ENCODE measurements at regions not wholly inside any gene's neighbourhood (a gene's known extent, or its start where the extent isn't known, plus 50 kb on each side); places are given as distances from the start of the nearest gene placed in this dataset.
A peak's percentile ranks its signal among the peaks of the same experiment; 100 is the strongest.
"Not testable (repeated sequence)": the region's sequence is repeated elsewhere in the genome, so short reads cannot be mapped to it uniquely, and the experiment has no call there.

DNA sequence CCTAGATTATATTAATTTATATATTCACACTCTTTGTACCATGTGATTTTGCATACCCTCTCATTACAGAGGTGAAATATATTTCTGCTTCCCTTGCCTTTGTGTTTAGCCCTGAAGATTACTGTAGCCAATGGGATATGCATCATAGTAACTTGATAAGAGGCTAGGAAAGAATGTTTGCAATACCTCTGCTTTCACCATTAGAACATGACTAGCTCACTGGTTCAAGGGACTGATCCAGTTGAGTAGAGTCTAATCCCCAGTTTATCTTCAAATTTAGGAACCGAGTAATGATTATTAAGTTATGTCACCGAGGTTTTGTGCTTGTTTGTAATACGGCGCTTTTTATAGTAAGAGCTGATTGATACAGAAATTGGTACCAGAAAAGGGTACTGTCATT lies 552.6 kb upstream of the GJE1 start:
- no peak for DNase-seq (ENCODE audit: low read depth in 2 of 2)

DNA sequence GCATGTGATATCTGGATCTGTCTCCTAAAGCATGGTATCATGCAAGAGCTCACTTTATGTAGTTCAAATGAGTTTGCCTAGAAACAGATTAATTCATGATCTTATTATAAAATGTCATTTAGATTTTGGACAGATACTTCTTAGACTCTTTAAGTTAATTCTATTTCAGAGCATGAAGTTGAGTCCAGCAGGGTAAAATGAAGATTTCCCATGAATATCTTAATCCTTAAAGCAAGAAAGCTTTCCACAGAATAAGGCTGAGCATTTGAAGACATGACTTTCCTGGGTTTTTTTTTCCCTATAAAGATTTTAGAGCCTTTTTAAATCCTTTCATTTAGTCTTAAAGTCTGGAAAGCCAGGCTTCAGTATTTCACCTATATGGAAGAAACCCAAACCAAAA lies 556.0 kb upstream of the GJE1 start:
- DNase-seq (ENCODE audit: low read depth in 2 of 2) = no peak

DNA sequence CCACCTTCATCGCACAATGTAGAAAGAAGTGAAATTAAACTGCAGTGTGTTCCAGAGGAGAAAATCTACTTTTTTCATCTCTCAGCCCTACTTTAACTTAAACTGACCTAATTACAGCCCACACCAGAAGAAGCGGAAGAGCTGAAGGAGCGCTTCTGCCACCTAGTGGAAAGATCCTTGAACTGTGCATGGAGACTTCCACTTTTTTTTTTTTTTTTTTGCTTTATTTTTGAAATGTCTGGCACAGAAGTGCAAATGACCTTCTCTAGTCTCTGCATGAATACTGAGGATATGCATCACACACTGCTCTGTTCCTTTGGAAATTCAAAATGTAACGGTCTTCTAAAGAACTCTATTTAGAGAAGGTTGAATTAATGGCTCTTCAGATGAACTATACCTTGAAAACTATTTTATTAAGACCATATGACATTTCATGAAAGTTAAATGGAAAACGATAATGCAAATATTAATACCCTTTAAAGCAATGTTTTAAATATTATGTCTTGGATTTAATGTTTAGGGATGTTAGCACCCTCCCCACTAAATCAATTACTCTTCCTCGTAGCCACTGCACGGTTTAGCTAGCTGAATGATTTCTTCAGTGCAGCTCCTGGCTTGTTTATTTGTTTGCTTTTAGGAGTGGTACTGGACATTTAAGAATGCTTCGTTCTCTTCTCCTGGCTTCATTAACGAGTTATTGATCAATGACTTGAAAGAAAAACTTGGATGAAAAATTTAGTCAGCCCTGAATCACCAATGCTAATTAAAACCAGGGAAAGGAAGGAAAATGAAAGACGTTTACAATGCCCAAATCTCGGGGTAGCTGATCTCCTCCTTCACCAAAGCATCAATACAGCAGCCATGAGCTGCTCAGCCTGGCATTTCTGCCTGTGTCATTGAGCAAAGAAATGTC lies 569.6 kb upstream of the GJE1 start:
- DNase-seq (ENCODE audit: low read depth in 2 of 2) = peak; percentile 26 to 28

DNA sequence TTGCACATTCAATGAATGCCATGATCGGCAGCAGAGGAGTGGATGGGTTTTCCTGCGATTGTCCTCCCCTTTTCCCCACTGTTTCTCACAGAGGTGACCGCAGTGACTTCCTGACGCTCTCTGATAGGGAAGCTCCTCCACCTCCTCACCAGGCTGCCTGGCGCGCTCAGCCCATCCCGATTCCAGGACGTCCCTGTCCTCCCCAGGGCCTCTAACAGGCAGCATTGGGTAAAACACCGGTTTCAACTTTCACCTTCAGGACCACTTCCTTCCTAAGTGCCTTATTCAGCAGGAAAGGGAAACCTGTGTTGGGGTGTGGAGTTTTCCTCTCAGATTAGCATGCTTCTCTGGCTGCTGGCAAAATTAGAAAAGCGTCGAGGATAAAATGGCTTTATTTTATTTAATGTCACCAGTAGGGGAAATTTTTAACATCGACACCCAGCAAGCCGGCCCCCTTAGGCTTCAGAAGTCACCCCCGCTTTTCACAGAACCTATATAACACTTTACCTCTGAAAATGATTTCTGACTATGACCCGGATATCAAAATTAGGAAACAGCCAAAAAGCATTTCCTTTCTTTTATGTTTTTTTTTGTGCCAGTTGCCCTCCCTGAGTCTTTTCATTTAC lies 570.4 kb upstream of the GJE1 start:
- peak in 1 of 2 donors; percentile 13 for DNase-seq (ENCODE audit: low read depth in 2 of 2)

DNA sequence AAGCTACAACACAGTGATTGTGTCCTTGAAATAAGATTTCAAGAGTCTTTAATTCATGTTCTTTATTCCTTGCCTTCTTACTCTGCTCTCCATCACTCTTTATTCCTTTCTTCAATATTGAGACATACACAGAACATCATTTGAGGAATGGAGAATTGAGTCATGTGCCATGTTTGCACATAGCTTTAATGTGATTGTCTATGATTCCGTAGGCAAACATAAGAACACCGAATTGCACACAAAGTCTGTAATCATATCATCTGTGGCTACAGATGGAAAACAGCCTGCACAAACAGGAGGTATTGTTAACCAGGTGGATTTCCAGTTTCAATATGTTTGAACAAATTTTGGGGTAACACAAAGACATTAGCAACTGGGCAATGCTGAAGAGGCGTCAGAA lies 571.6 kb upstream of the GJE1 start:
- no peak for DNase-seq (ENCODE audit: low read depth in 2 of 2)

DNA sequence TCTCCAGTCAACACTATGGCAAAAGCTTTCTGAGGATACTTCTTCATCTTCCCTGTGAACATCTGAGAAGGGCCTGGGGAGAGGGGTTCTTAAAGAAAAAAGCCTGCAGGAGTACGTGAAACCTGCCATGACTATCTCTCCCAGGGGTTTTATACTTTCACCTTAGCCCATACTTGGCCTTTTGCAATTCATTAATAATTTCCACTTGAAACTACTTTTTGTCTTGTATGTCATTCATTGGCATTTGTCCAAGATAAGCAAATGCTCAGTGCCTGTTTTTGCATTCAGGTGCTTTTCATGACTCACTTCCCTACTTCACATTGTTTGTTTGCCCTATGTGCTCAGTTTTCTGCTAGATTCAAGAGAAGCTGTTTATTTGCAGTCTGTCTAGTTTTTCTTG lies 580.3 kb upstream of the GJE1 start:
- DNase-seq (ENCODE audit: low read depth in 2 of 2) = no peak

DNA sequence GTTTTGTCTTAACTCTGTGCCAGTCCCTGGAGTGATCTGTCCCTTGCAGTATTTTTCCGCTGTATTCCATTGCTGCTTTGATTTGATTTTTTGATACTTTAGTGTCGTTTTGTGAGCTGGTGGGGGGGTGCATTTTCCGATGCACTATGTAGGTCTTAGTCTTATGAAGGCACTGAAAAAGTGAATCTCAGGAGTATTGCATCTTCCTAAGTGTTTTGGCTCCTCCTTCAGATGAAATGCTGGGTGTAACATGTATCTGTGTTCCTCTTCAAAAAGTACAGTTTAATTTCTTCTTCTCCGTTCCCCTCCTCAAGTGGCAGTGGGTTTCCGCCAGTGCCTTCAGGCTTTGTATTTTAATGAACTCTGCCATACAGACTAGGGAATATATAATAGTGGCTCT lies 580.7 kb upstream of the GJE1 start:
- no peak for DNase-seq (ENCODE audit: low read depth in 2 of 2)

DNA sequence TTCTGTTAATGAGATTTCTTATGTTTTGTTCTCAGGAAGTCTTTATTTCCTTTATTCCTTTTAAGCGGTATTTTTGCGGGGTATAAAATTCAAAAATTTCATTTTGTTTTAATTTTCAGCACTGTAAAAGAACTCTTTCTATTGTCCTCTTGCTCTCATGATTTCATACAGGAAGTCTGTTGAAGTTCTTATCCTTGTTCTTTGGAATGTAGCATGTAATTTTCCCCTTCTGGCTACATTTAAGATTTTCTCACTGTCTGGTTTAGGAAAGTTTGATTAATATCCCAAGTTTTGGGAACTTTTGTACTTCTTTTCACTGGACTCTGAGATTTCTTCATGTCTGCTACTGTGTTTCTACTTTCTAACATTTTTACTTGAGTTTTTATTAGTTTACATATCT lies 581.4 kb upstream of the GJE1 start:
- DNase-seq (ENCODE audit: low read depth in 2 of 2) = no peak

DNA sequence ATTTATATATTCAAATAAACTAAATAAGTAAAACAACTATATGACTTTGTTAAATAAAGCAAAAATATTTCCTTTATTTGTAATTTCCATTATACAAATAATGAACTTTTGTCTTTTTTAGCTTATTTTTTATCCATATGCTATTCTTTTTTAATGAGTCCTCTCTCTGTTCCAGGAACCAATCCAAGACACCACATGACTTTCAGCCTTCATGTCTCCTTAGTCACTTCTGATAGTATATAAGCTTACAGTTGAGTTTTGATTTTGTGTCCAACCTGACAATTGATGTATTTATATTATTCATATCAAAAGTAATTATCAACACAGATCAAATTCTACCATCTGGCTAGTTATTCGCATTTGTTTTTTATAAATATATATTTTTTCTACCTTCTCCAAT lies 582.3 kb upstream of the GJE1 start:
- no peak for DNase-seq (ENCODE audit: low read depth in 2 of 2)

DNA sequence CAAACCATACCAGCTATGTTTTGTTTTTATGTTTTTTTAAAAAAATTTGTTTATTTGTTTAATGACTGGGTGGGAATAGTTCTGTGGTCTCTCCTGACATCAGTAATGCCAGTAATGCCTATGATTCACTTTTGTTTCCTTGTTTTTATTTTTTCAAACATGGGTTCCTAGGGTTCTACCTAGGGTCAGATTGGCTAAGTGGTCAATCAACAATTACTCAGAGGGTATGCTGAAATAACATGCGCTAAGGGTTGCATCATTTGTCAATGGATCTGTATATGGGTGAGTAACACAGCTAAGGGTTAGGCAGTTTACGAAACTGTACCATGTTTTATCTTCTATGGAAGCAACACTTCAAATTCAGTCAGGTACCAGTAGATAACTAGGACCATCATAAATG lies 583.8 kb upstream of the GJE1 start:
- no peak for DNase-seq (ENCODE audit: low read depth in 2 of 2)

DNA sequence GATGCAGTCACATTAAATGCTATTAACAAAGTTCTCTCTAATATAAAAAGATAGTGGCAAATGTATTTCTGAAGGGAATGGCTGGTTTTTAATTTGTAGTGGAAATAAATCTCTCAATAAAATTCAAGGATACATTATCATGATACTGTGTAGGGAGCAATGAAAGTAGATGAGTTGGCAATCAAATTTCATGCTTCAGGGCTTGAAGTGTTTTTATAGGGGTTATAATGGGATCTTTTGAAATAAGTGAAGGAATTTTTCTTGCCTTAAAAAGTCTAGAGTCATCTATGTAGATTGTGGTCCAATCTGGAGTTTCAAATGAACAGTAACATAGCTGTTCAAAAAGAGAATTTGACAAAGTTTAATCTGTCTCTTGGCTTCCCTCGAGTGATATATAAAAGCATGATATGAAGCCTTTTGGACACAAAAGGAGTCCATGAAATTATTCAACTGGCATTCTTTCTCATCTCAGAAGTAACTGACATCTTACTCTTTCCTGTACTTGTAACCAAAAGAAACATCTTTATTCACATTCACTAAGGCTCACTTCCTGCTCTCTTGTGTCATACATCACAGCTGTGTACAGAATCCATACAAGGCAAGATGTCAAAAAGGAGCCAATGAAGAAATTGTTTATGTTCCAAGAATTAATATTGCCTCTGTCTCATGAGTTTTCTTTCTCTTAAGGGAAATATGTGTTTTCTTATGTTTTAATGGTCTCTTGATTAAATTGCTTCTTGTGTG lies 591.0 kb upstream of the GJE1 start:
- DNase-seq (ENCODE audit: low read depth in 2 of 2) = no peak

DNA sequence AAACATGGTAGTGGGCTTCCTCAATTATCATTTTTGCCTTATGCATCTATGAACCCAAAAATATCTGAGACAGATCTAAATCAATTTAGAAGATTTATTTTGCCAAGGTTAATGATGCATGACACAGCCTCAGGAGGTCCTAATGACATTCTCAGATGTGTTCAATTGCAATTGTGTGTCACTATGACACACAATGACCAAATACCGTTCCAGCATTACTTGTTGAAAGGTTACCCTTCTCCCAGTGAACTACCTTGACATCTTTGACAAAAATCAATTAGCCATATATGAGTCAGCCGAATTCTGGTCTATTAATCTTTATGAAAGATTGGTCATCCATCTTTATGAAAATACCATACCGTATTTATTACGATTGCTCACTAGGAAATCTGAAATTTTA lies 592.5 kb upstream of the GJE1 start:
- DNase-seq (ENCODE audit: low read depth in 2 of 2) = no peak

DNA sequence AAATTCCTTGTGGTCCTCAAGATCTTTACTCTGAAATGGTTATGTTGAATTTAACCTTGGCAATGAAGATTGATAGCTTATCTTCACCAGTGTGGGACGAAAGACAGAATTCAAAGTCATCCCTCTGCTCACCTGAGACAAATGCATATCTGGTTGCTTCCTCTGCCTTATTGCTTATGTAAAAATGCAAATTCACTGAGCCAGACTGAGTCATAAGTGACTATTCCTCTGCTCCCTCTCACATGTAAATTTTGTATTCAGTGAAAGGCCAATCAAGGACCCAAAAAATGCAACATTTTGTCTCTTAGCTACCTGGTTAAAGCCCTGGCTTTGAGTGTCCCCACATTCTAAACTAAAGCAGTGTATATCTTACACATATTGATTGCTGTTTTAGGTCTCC lies 593.1 kb upstream of the GJE1 start:
- DNase-seq (ENCODE audit: low read depth in 2 of 2) = no peak

DNA sequence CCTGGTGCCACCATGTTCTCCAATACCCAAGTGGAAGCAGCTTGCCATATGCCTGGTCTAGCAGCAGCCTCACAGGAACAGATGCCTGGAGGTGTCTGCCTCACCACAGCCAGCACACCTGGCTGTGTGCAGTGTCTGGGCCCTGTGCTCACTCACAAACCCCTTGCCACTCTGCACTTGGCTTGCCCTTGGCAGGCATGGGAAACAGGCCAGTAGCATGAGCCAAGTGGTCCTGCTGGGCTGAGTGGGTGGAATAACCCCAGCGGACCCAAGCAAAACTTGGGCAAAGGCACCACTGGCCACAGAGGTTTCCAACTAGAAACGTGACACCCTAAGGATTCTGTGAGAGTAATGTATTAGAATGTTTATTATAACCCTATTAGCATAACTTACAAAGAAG lies 600.5 kb upstream of the GJE1 start:
- DNase-seq (ENCODE audit: low read depth in 2 of 2) = no peak

DNA sequence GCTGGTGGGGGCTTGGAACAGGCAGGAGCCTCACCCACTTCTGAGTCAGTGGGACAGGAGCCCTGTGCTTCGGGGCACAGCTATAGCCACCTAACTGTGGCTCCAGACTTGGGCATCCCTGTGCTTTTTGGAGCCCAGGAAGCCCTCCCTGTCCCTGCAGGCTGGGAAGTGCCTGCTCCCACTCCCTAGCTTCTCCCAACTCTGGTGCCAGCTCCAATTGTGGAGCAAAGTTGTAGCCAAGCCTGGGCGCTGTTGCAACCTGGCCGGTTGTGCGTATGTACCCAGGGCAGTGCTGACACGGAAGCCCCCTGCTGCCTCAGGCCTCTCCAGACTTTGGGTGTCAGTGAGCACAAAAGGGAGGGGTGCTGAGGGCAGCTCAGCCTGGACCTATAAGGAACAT lies 601.7 kb upstream of the GJE1 start:
- no peak for DNase-seq (ENCODE audit: low read depth in 2 of 2)

DNA sequence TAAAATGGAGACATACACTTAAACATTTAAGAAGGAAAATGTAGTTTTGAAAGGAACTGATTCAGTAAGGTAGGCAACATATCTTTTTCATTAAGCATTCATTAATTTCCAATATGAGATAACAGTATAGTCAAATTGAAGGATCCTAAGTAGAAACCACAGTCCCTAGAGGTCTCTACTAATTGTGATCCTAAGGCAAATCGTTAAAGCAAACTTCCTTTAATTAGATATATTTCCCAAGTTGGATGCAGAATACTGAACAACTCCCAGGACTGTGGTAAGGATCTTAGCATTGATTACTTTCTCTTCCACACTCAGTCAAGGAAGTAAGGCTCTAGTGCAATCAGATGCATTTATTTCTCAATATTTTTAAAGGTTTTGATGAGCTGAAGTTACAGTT lies 604.1 kb upstream of the GJE1 start:
- DNase-seq (ENCODE audit: low read depth in 2 of 2) = no peak

DNA sequence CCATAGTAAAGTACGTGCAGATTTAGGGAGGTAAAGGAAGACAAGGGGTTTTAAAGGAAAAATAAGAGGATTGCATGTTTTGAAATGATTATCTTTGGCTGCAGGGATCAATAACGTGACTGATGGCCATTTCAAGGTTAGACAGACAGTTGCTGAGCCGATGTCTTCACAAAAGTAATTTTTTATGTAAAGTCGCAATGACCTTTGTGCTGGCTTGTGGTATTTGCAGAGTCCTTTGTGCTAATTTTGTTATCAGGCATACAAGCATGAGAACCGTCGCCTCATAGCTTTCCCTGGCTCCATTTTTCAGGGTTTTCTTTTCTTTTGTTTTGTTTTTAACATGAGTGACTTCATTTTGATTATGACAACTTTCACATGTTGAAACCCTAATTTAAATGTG lies 605.7 kb upstream of the GJE1 start:
- no peak for DNase-seq (ENCODE audit: low read depth in 2 of 2)

DNA sequence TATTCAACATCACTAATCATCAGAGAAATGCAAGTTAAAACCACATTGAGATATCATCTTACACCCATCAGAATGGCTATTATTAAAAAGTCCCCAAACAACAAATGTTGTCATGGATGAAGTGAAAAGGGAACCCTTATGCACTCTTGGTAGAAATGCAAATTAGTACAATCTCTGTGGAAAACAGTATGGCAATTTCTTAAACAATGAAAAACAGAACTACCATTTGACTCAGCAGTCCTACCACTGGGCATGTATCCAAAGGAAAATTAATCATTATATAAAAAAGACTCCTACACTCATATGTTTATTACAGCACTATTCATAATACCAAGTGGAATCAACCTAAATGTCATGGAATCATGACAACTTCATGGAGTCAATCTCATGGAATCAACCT lies 611.3 kb upstream of the GJE1 start:
- no peak for DNase-seq (ENCODE audit: low read depth in 2 of 2)

DNA sequence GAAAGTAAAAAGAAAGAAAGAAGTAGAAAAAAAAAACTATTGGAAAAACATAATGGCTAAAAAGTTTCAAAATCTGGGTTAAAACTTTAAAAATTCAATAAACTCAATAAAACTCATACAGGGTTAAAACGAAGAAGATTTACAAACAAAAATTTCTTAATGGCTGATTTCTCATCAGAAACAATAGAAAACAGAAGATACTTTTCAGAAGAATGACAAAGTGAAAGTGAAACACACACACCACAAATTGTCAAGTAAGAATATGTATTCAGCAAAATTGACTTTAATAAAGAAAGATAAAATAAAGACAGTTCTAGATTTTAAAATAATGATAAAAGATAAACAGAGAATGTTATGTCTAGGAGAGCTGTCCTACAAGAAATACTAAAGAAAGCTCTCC lies 618.9 kb upstream of the GJE1 start:
- no peak for DNase-seq (ENCODE audit: low read depth in 2 of 2)

DNA sequence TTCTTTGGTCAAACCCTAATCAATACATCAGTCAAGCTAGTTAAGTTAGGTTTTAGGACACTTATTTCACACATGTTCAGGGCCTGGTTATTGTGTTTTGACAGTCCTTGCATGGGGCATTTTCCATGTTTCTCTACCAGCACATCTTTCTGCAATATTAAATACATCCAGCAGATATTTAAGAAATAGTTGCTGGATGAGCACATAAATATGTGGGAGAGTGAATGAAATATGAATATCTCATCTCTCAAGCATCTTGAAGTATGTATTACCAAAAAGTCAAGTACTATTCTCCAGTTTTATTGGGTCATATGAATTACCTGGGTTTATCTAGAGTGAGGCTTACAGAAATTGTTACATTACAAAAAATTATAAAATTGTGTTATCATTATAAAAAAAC lies 621.9 kb upstream of the GJE1 start:
- DNase-seq (ENCODE audit: low read depth in 2 of 2) = no peak

DNA sequence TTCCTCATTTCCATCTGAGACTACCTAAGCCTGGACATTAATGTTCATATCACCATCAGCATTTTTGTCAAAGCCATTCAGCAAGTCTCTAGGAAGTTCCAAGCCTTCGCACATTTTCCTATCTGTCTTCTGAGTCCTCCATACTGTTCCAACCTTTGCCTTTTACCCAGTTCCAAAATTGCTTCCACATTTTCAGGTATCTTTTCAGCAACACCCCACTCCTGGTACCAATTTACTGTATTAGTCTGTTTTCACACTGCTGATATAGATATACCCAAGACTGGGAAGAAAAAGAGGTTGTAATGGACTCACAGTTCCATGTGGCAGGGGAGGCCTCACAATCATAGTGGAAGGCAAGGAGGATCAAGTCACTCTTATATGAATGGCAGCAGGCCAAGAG lies 626.7 kb upstream of the GJE1 start:
- DNase-seq (ENCODE audit: low read depth in 2 of 2) = not testable (repeated sequence)

DNA sequence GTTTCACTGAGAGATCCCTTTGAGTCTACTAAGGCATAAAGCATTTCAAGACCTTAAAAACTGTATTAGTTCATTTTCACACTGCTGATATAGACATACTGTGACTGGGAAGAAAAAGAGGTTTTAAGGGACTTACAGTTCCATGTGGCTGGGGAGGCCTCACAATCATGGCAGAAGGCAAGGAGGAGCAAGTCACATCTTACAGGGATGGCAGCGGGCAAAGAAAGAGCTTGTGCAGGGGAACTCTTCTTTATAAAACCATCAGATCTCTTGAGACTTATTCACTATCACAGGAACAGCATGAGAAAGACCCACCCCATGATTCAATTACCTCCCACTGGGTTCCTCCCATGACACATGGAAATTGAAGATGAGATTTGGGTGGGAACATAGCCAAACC lies 628.4 kb upstream of the GJE1 start:
- DNase-seq (ENCODE audit: low read depth in 2 of 2) = not testable (repeated sequence)

DNA sequence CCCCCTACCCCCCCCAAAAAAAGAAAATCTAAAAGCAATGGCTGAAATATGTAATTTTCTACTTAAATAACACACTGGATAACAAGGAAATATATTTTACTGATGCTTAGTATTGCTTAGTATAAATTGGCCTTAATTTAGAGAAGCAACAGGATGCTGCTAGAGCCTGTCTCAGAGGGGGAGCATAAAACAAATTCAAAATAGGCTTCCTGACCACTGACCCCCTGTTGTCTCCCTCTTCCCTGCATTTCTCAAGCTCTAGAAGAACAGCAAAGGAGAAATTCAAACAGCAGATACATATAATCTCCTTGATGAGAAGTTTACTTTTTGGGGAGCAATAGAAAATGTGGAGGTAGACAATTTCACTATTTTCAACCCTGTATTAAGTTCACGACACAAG lies 631.1 kb upstream of the GJE1 start:
- no peak for DNase-seq (ENCODE audit: low read depth in 2 of 2)

Data from stimulated activated CD8-positive, alpha-beta memory T cell treated with anti-CD3 and anti-CD28 coated beads, Interleukin-7, amount 100 ng/mL, for 4 hours (primary cell).